ENCODE measurements at regions not wholly inside any gene's neighbourhood (a gene's known extent, or its start where the extent isn't known, plus 50 kb on each side); places are given as distances from the start of the nearest gene placed in this dataset.

DNA sequence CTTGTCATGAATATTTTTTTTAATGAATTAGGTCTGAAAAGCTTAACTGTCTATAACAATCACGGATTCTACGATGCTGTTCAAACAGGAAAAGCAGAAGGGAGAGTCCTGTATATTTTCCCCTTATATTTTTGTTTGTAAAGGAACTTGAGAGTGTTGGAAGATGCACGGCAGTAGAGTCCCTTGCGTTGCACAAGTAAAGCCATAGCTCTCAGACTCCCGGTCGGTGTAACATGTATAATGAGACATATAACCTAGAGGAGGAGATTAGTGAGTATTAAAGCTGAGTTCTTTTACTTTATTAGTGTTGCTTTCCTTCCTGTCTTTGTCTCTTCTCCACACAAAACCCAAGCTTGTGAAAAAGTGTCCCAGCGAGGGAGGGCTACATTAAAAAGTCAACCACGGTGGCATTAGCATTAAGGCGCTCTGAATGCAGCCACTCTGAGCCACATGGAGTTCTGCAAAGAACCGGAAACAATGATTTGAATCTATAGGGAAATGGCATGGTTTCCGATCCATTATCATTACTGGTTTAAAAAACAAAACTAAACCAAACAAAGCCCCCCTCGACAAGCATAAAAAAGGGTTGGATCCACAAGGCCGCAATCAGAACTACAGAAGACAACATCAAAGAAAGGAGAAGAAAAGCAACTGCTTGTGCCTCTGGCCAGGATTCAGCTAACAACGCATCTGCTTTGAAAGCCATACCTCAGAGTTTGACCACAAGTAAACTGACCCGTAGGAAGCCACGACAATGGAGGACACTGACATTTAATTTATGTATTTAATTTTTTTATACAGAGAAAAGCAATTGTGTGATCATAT lies 356.8 kb downstream of the LMO4 start:
- DNase-seq (ENCODE audit: insufficient read length, low spot score, missing footprints), result peak; percentile 21
- H3K36me3 ChIP-seq (ENCODE audit: insufficient read depth, low read length), result no peaks in the 10 kb centered on the region
- TF ChIP-seq, protein P1, sequence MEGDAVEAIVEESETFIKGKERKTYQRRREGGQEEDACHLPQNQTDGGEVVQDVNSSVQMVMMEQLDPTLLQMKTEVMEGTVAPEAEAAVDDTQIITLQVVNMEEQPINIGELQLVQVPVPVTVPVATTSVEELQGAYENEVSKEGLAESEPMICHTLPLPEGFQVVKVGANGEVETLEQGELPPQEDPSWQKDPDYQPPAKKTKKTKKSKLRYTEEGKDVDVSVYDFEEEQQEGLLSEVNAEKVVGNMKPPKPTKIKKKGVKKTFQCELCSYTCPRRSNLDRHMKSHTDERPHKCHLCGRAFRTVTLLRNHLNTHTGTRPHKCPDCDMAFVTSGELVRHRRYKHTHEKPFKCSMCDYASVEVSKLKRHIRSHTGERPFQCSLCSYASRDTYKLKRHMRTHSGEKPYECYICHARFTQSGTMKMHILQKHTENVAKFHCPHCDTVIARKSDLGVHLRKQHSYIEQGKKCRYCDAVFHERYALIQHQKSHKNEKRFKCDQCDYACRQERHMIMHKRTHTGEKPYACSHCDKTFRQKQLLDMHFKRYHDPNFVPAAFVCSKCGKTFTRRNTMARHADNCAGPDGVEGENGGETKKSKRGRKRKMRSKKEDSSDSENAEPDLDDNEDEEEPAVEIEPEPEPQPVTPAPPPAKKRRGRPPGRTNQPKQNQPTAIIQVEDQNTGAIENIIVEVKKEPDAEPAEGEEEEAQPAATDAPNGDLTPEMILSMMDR (IDR thresholded peaks at IDR 0.05; ENCODE audit: extremely low read depth, low read depth, low read length), result no peak
- H3K79me2 ChIP-seq (ENCODE audit: insufficient read depth, low read length), result no peaks in the 10 kb centered on the region
- no peaks in the 10 kb centered on the region for H3K9me3 ChIP-seq (ENCODE audit: low read depth, low read length)
- H4K20me1 ChIP-seq (ENCODE audit: insufficient read depth, low read length), result no peaks in the 10 kb centered on the region
- H3K4me3 ChIP-seq (ENCODE audit: insufficient read depth, low read length), result peak overlapping the region; percentile 57
- peak overlapping the region; percentile 71 for H3K4me2 ChIP-seq (ENCODE audit: insufficient read depth, low read length)
- peak overlapping the region; percentile 49 for H3K27ac ChIP-seq (ENCODE audit: low read depth, low read length)
- H3K4me1 ChIP-seq (ENCODE audit: insufficient read depth, low read length), result peaks cover 13% of the 10 kb centered on the region
- H2AFZ ChIP-seq (ENCODE audit: low read length), result peak overlapping the region; percentile 87
- H3K27me3 ChIP-seq (ENCODE audit: insufficient read depth, low read length), result no peaks in the 10 kb centered on the region

DNA sequence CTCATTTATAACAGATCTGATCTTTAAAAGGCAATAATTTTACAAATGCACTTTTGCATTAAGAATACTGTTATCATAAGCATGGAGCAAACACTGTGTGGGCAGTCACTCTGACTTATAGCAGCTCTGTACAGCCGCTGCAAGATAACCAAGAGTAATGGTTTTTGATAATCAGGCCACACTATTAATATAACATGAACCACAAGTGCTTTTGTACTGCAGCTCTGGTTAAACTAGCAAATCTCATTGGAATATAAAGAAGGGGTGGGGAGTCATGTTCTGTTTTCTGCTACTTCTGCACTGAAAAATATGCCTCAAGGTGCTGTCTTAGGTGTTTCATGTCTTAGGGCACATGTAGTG lies 357.4 kb downstream of the LMO4 start:
- no peaks in the 10 kb centered on the region for H3K9me3 ChIP-seq (ENCODE audit: low read depth, low read length)
- H3K27ac ChIP-seq (ENCODE audit: low read depth, low read length), result no peak overlapping the region
- no peak overlapping the region for H3K4me3 ChIP-seq (ENCODE audit: insufficient read depth, low read length)
- H3K79me2 ChIP-seq (ENCODE audit: insufficient read depth, low read length), result no peaks in the 10 kb centered on the region
- H3K27me3 ChIP-seq (ENCODE audit: insufficient read depth, low read length), result no peaks in the 10 kb centered on the region
- DNase-seq (ENCODE audit: insufficient read length, low spot score, missing footprints), result no peak
- H3K36me3 ChIP-seq (ENCODE audit: insufficient read depth, low read length), result no peaks in the 10 kb centered on the region
- H3K4me2 ChIP-seq (ENCODE audit: insufficient read depth, low read length), result peak overlapping the region; percentile 71
- no peaks in the 10 kb centered on the region for H4K20me1 ChIP-seq (ENCODE audit: insufficient read depth, low read length)
- peaks cover 13% of the 10 kb centered on the region for H3K4me1 ChIP-seq (ENCODE audit: insufficient read depth, low read length)
- TF ChIP-seq, protein P1 (IDR thresholded peaks at IDR 0.05; ENCODE audit: extremely low read depth, low read depth, low read length), result no peak
- peak overlapping the region; percentile 28 for H2AFZ ChIP-seq (ENCODE audit: low read length)

DNA sequence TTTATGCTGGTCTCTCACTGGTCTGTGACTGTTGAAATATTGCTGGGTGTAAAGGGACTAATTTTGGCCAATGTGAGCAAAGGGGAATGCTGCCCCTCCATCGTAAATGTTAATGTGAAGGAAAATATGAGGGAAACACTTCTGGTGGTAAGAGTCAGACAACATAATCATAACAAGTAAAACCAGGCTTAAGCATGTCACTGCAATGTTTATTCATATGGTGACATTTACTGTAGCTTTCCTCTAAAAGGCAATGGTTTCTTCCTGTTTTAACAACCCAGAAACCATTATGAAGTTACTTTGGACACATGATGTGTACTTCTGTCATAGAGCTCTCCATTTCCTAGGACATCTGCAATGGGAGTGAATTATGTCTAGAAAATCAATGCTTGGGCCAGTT lies 358.0 kb downstream of the LMO4 start:
- Histone ChIP-seq H3K4me2 (ENCODE audit: insufficient read depth, low read length) (no peak overlapping the region), H3K79me2 (ENCODE audit: insufficient read depth, low read length) (no peaks in the 10 kb centered on the region), H2AFZ (ENCODE audit: low read length) (peak overlapping the region; percentile 28), H3K9me3 (ENCODE audit: low read depth, low read length) (no peaks in the 10 kb centered on the region), H3K27ac (ENCODE audit: low read depth, low read length) (no peak overlapping the region), H4K20me1 (ENCODE audit: insufficient read depth, low read length) (no peaks in the 10 kb centered on the region), H3K4me3 (ENCODE audit: insufficient read depth, low read length) (no peak overlapping the region), H3K4me1 (ENCODE audit: insufficient read depth, low read length) (peaks cover 13% of the 10 kb centered on the region), H3K36me3 (ENCODE audit: insufficient read depth, low read length) (no peaks in the 10 kb centered on the region), H3K27me3 (ENCODE audit: insufficient read depth, low read length) (no peaks in the 10 kb centered on the region)
- TF ChIP-seq, protein P1 (IDR thresholded peaks at IDR 0.05; ENCODE audit: extremely low read depth, low read depth, low read length), result no peak
- no peak for DNase-seq (ENCODE audit: insufficient read length, low spot score, missing footprints)

DNA sequence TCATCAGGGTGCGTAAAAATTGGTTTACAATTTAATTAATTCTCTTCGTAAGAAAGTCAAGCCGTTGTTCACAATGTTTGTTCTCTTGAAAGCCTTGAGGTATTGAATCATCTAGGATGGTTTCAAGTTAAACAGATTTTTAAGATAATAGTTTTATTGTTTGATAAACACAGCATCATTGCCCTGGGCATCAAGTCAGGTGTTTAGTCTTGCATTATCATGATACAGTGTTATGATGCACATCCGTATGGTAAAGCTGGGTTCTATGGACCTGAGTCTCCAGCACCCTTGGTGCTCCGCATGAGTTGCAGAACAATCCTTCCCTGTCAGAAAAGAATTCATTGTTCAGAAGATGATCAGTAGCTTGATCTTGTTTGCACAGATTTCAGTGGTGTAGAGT lies 359.5 kb downstream of the LMO4 start:
- no peak overlapping the region for H3K4me3 ChIP-seq (ENCODE audit: insufficient read depth, low read length)

More for the DNA sequence above, 359.5 kb downstream of the LMO4 start:
- Histone ChIP-seq H3K79me2 (ENCODE audit: insufficient read depth, low read length) (no peaks in the 10 kb centered on the region), H3K4me2 (ENCODE audit: insufficient read depth, low read length) (no peak overlapping the region), H3K27me3 (ENCODE audit: insufficient read depth, low read length) (no peaks in the 10 kb centered on the region), H3K9me3 (ENCODE audit: low read depth, low read length) (no peaks in the 10 kb centered on the region), H4K20me1 (ENCODE audit: insufficient read depth, low read length) (no peaks in the 10 kb centered on the region), H2AFZ (ENCODE audit: low read length) (no peak overlapping the region), H3K4me1 (ENCODE audit: insufficient read depth, low read length) (peaks cover 13% of the 10 kb centered on the region), H3K36me3 (ENCODE audit: insufficient read depth, low read length) (no peaks in the 10 kb centered on the region), H3K27ac (ENCODE audit: low read depth, low read length) (no peak overlapping the region)
- TF ChIP-seq, protein P1 (IDR thresholded peaks at IDR 0.05; ENCODE audit: extremely low read depth, low read depth, low read length), result no peak
- DNase-seq (ENCODE audit: insufficient read length, low spot score, missing footprints), result no peak

Data from osteoblast (primary cell).